ENCODE measurements at regions not wholly inside any gene's neighbourhood (a gene's known extent, or its start where the extent isn't known, plus 50 kb on each side); places are given as distances from the start of the nearest gene placed in this dataset.

DNA sequence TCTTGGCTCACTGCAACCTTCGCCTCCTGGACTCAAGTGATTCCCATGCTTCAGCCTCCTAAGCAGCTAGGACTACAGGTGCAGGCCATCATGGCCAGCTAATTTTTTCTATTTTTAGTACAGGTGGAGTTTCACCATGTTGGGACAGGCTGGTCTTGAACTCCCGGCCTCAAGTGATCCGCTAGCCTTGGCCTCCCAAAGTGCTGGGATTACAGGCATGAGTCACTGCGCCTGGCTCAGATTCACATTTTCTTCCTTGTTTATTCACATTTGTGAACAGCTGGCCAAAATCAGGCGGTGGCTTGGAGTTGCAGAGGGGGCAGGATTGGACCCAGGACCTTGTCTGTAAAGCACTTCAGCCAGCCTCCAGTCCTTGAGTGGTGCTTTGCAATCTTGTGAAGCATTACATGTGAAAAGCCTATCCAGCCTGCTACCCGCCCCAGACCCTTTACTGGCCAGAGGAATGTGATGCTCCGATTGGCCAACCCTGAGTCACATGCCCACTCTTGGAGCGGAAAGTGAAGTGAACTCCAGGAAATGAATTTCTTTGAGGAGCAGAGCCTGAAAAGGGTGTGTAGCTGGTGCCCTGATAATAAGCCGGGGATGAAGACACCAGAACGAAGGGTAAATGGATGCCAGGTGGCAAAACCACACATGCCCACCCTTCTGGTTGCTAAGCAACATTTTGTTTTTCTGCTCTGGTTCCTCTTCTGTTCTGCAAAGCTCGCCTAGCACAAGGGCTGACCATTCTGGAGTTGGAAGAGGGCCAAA is 62.6 kb upstream of the PTPRJ start:
- H3K27ac ChIP-seq (ENCODE audit: low read depth, low read length): no peak overlapping the region
- WGBS (ENCODE audit: extremely low coverage, insufficient coverage, low lambda C conversion rate): no CpG with 5 or more reads among the region's 11 CpGs
- H3K4me3 ChIP-seq (ENCODE audit: low read length): no peak overlapping the region
- no peak overlapping the region for H3K9ac ChIP-seq (ENCODE audit: low read length)
- no peak overlapping the region for H4K8ac ChIP-seq (ENCODE audit: low read depth, low read length)
- H3K27me3 ChIP-seq (ENCODE audit: insufficient read depth, low read length, poor library complexity): no peaks in the 10 kb centered on the region
- no peak overlapping the region for H2BK15ac ChIP-seq (replicated peaks; ENCODE audit: low read depth)
- H3K56ac ChIP-seq (ENCODE audit: low read length): no peak overlapping the region
- no peaks in the 10 kb centered on the region for H3K79me1 ChIP-seq (ENCODE audit: low read length)
- no peak overlapping the region for H3K23ac ChIP-seq (ENCODE audit: low read length)
- peak overlapping the region; percentile 21 for H3K18ac ChIP-seq (ENCODE audit: low read length)
- no peak overlapping the region for H3K4me2 ChIP-seq (ENCODE audit: low read length)
- H3K4me1 ChIP-seq (ENCODE audit: control insufficient read depth, low read depth, low read length): peaks cover 8% of the 10 kb centered on the region
- no peaks in the 10 kb centered on the region for H3K36me3 ChIP-seq (ENCODE audit: control insufficient read depth, insufficient read depth, low read length)
- H2BK120ac ChIP-seq (ENCODE audit: low read depth, low read length): no peak overlapping the region
- no peak overlapping the region for H3K4ac ChIP-seq (ENCODE audit: low read depth, low read length)
- no peak overlapping the region for H4K5ac ChIP-seq (ENCODE audit: low read length)
- peak; percentile 85 for DNase-seq
- no peak overlapping the region for H2AK5ac ChIP-seq (ENCODE audit: low read length)
- H2BK5ac ChIP-seq (ENCODE audit: low read length): no peak overlapping the region
- no peaks in the 10 kb centered on the region for H3K79me2 ChIP-seq (ENCODE audit: control insufficient read depth, insufficient read depth, low read length)

GRCh38 chr11:47916361-47916841 is 64.0 kb upstream of the PTPRJ start:
- H3K27me3 ChIP-seq (ENCODE audit: insufficient read depth, low read length, poor library complexity): no peaks in the 10 kb centered on the region
- H3K79me1 ChIP-seq (ENCODE audit: low read length): no peaks in the 10 kb centered on the region
- H3K9ac ChIP-seq (ENCODE audit: low read length): peak overlapping the region; percentile 26
- peaks cover 8% of the 10 kb centered on the region for H3K4me1 ChIP-seq (ENCODE audit: control insufficient read depth, low read depth, low read length)
- no CpG with 5 or more reads among the region's 9 CpGs for WGBS (ENCODE audit: extremely low coverage, insufficient coverage, low lambda C conversion rate)
- no peak overlapping the region for H4K8ac ChIP-seq (ENCODE audit: low read depth, low read length)
- H3K36me3 ChIP-seq (ENCODE audit: control insufficient read depth, insufficient read depth, low read length): no peaks in the 10 kb centered on the region
- H3K27ac ChIP-seq (ENCODE audit: low read depth, low read length): peak overlapping the region; percentile 65
- H3K18ac ChIP-seq (ENCODE audit: low read length): peak overlapping the region; percentile 33
- peak overlapping the region; percentile 37 for H2BK5ac ChIP-seq (ENCODE audit: low read length)
- no peak overlapping the region for H2AK5ac ChIP-seq (ENCODE audit: low read length)
- H3K4me3 ChIP-seq (ENCODE audit: low read length): no peak overlapping the region
- H3K4me2 ChIP-seq (ENCODE audit: low read length): no peak overlapping the region
- no peak overlapping the region for H4K5ac ChIP-seq (ENCODE audit: low read length)
- H2BK15ac ChIP-seq (replicated peaks; ENCODE audit: low read depth): no peak overlapping the region
- H3K4ac ChIP-seq (ENCODE audit: low read depth, low read length): no peak overlapping the region
- H3K23ac ChIP-seq (ENCODE audit: low read length): no peak overlapping the region
- no peaks in the 10 kb centered on the region for H3K79me2 ChIP-seq (ENCODE audit: control insufficient read depth, insufficient read depth, low read length)
- peak overlapping the region; percentile 73 for H3K56ac ChIP-seq (ENCODE audit: low read length)
- peak overlapping the region; percentile 16 for H2BK120ac ChIP-seq (ENCODE audit: low read depth, low read length)
- DNase-seq: peak; percentile 93

- Histone ChIP-seq H3K79me2 (ENCODE audit: control insufficient read depth, insufficient read depth, low read length) (no peaks in the 10 kb centered on the region), H3K4me2 (ENCODE audit: low read length) (no peak overlapping the region), H3K18ac (ENCODE audit: low read length) (no peak overlapping the region), H3K79me1 (ENCODE audit: low read length) (no peaks in the 10 kb centered on the region), H3K27me3 (ENCODE audit: insufficient read depth, low read length, poor library complexity) (no peaks in the 10 kb centered on the region), H4K5ac (ENCODE audit: low read length) (no peak overlapping the region), H2BK15ac (replicated peaks; ENCODE audit: low read depth) (no peak overlapping the region), H3K23ac (ENCODE audit: low read length) (no peak overlapping the region), H3K4me1 (ENCODE audit: control insufficient read depth, low read depth, low read length) (peaks cover 8% of the 10 kb centered on the region), H3K9ac (ENCODE audit: low read length) (no peak overlapping the region), H2BK5ac (ENCODE audit: low read length) (peak overlapping the region; percentile 7), H3K4ac (ENCODE audit: low read depth, low read length) (no peak overlapping the region), H4K8ac (ENCODE audit: low read depth, low read length) (no peak overlapping the region), H2BK120ac (ENCODE audit: low read depth, low read length) (no peak overlapping the region), H3K36me3 (ENCODE audit: control insufficient read depth, insufficient read depth, low read length) (no peaks in the 10 kb centered on the region), H3K27ac (ENCODE audit: low read depth, low read length) (peak overlapping the region; percentile 65), H3K4me3 (ENCODE audit: low read length) (no peak overlapping the region), H3K56ac (ENCODE audit: low read length) (peak overlapping the region; percentile 73), H2AK5ac (ENCODE audit: low read length) (peak overlapping the region; percentile 84)
- no peak for DNase-seq
Measured at GRCh38 chr11:47915783-47916182, 64.6 kb upstream of the PTPRJ start.

DNA sequence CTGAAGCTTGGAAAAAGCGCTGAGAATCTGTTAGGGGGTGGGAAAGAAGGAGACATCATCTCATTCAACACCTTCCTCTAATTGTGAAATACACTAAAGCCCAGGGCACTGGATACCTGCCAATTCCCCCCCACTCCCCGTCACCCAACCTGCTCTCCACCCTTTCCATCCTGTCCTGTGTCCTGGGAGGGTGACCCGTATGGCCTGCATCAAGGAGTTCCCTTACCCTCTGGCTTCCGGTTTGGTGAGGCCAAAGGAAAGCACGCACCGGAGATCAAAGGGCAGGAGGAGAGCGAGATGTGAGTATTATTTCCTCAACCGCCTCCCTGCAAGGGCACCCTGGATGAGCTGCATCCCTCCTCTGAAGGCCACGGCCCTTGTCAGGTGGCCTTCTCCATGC is 65.0 kb upstream of the PTPRJ start:
- Histone ChIP-seq H3K27me3 (ENCODE audit: insufficient read depth, low read length, poor library complexity) (no peaks in the 10 kb centered on the region), H2AK5ac (ENCODE audit: low read length) (peak overlapping the region; percentile 84), H3K79me2 (ENCODE audit: control insufficient read depth, insufficient read depth, low read length) (no peaks in the 10 kb centered on the region), H3K4ac (ENCODE audit: low read depth, low read length) (no peak overlapping the region), H2BK120ac (ENCODE audit: low read depth, low read length) (no peak overlapping the region), H2BK15ac (replicated peaks; ENCODE audit: low read depth) (no peak overlapping the region), H3K27ac (ENCODE audit: low read depth, low read length) (peak overlapping the region; percentile 29), H3K18ac (ENCODE audit: low read length) (no peak overlapping the region), H3K4me3 (ENCODE audit: low read length) (no peak overlapping the region), H3K4me1 (ENCODE audit: control insufficient read depth, low read depth, low read length) (peaks cover 8% of the 10 kb centered on the region), H4K8ac (ENCODE audit: low read depth, low read length) (no peak overlapping the region), H3K36me3 (ENCODE audit: control insufficient read depth, insufficient read depth, low read length) (no peaks in the 10 kb centered on the region), H3K79me1 (ENCODE audit: low read length) (no peaks in the 10 kb centered on the region), H3K9ac (ENCODE audit: low read length) (no peak overlapping the region), H3K23ac (ENCODE audit: low read length) (no peak overlapping the region), H3K4me2 (ENCODE audit: low read length) (no peak overlapping the region), H3K56ac (ENCODE audit: low read length) (peak overlapping the region; percentile 65), H4K5ac (ENCODE audit: low read length) (no peak overlapping the region), H2BK5ac (ENCODE audit: low read length) (peak overlapping the region; percentile 7)
- DNase-seq: no peak
- WGBS (ENCODE audit: extremely low coverage, insufficient coverage, low lambda C conversion rate): no CpG with 5 or more reads among the region's 9 CpGs

- no peak overlapping the region for H3K27ac ChIP-seq (ENCODE audit: low read depth, low read length)
- no peak overlapping the region for H3K4ac ChIP-seq (ENCODE audit: low read depth, low read length)
- no peak overlapping the region for H2BK5ac ChIP-seq (ENCODE audit: low read length)
- H4K8ac ChIP-seq (ENCODE audit: low read depth, low read length): no peak overlapping the region
- H3K18ac ChIP-seq (ENCODE audit: low read length): no peak overlapping the region
- peaks cover 8% of the 10 kb centered on the region for H3K4me1 ChIP-seq (ENCODE audit: control insufficient read depth, low read depth, low read length)
- no peak overlapping the region for H2BK120ac ChIP-seq (ENCODE audit: low read depth, low read length)
- H3K4me2 ChIP-seq (ENCODE audit: low read length): no peak overlapping the region
- no peak overlapping the region for H2AK5ac ChIP-seq (ENCODE audit: low read length)
- no peak overlapping the region for H4K5ac ChIP-seq (ENCODE audit: low read length)
- no peaks in the 10 kb centered on the region for H3K36me3 ChIP-seq (ENCODE audit: control insufficient read depth, insufficient read depth, low read length)
- no peak overlapping the region for H3K23ac ChIP-seq (ENCODE audit: low read length)
- WGBS (ENCODE audit: extremely low coverage, insufficient coverage, low lambda C conversion rate): no CpG with 5 or more reads among the region's 7 CpGs
- H3K79me1 ChIP-seq (ENCODE audit: low read length): no peaks in the 10 kb centered on the region
- no peaks in the 10 kb centered on the region for H3K79me2 ChIP-seq (ENCODE audit: control insufficient read depth, insufficient read depth, low read length)
- H2BK15ac ChIP-seq (replicated peaks; ENCODE audit: low read depth): no peak overlapping the region
- H3K9ac ChIP-seq (ENCODE audit: low read length): no peak overlapping the region
- no peak for DNase-seq
- no peaks in the 10 kb centered on the region for H3K27me3 ChIP-seq (ENCODE audit: insufficient read depth, low read length, poor library complexity)
- no peak overlapping the region for H3K4me3 ChIP-seq (ENCODE audit: low read length)
- no peak overlapping the region for H3K56ac ChIP-seq (ENCODE audit: low read length)
Measured at GRCh38 chr11:47914743-47915142, 65.6 kb upstream of the PTPRJ start.
